Activated CD4-positive, alpha-beta T cell treated with anti-CD3 and anti-CD28 coated beads, Interleukin-2, amount 50 U/mL, for 16 hours (primary cell): ENCODE measurements at regions not wholly inside any gene's neighbourhood (a gene's known extent, or its start where the extent isn't known, plus 50 kb on each side); places are given as distances from the start of the nearest gene placed in this dataset.
"Not testable (repeated sequence)": the region's sequence is repeated elsewhere in the genome, so short reads cannot be mapped to it uniquely, and the experiment has no call there.

Source experiments
- DNase-seq: peaks from one replicate; pipeline ENCODE4 v3.0.0-alpha.2; 2020

GRCh38 chr3:95718168-95718567 lies 1096.2 kb upstream of the EPHA6 start:
- no peak for DNase-seq

GRCh38 chr3:95719481-95719880 lies 1094.9 kb upstream of the EPHA6 start:
- DNase-seq = no peak

GRCh38 chr3:95721938-95722337 lies 1092.5 kb upstream of the EPHA6 start:
- peak; percentile 2 for DNase-seq

- no peak for DNase-seq
Observed at GRCh38 chr3:95725770-95726169, 1088.6 kb upstream of the EPHA6 start.

- no peak for DNase-seq
Observed at GRCh38 chr3:95731753-95732152, 1082.6 kb upstream of the EPHA6 start.

- no peak for DNase-seq
Observed at GRCh38 chr3:95733336-95733735, 1081.1 kb upstream of the EPHA6 start.

- DNase-seq = no peak
Observed at GRCh38 chr3:95738045-95738444, 1076.3 kb upstream of the EPHA6 start.

- not testable (repeated sequence) for DNase-seq
Observed at GRCh38 chr3:95744896-95745295, 1069.5 kb upstream of the EPHA6 start.

- no peak for DNase-seq
Observed at GRCh38 chr3:95750097-95750496, 1064.3 kb upstream of the EPHA6 start.

GRCh38 chr3:95751509-95751908 lies 1062.9 kb upstream of the EPHA6 start:
- DNase-seq = no peak

- no peak for DNase-seq
Observed at GRCh38 chr3:95752199-95752598, 1062.2 kb upstream of the EPHA6 start.

GRCh38 chr3:95758707-95759106 lies 1055.7 kb upstream of the EPHA6 start:
- no peak for DNase-seq

- DNase-seq = no peak
Observed at GRCh38 chr3:95759614-95760301, 1054.6 kb upstream of the EPHA6 start.

GRCh38 chr3:95775486-95776094 lies 1038.8 kb upstream of the EPHA6 start:
- no peak for DNase-seq

- no peak for DNase-seq
Observed at GRCh38 chr3:95781598-95781997, 1032.8 kb upstream of the EPHA6 start.

- no peak for DNase-seq
Observed at GRCh38 chr3:95789111-95789510, 1025.3 kb upstream of the EPHA6 start.

GRCh38 chr3:95797081-95797480 lies 1017.3 kb upstream of the EPHA6 start:
- DNase-seq = no peak

- DNase-seq = no peak
Observed at GRCh38 chr3:95798628-95799027, 1015.8 kb upstream of the EPHA6 start.

- DNase-seq = no peak
Observed at GRCh38 chr3:95810462-95810861, 1003.9 kb upstream of the EPHA6 start.

GRCh38 chr3:95813244-95813643 lies 1001.1 kb upstream of the EPHA6 start:
- peak; percentile 0 for DNase-seq

GRCh38 chr3:95815828-95816227 lies 998.6 kb upstream of the EPHA6 start:
- no peak for DNase-seq

- DNase-seq = no peak
Observed at GRCh38 chr3:95826419-95826818, 988.0 kb upstream of the EPHA6 start.

- DNase-seq = no peak
Observed at GRCh38 chr3:95832146-95832545, 982.2 kb upstream of the EPHA6 start.

GRCh38 chr3:95860628-95861027 lies 953.8 kb upstream of the EPHA6 start:
- not testable (repeated sequence) for DNase-seq

- no peak for DNase-seq
Observed at GRCh38 chr3:95883801-95884200, 930.6 kb upstream of the EPHA6 start.
